DOHH2 (cell line): ENCODE measurements at regions not wholly inside any gene's neighbourhood (a gene's known extent, or its start where the extent isn't known, plus 50 kb on each side); places are given as distances from the start of the nearest gene placed in this dataset.

Experiments used
- H3F3A ChIP-seq: fragments of 200-600 bp; sonication (generic), shearing (Covaris generic); 2 replicates; pipeline ENCODE4 v1.6.0; 2016; ENCODE audit warnings: antibody characterized with exemption, mild to moderate bottlenecking; ENCODE audit not compliant: control insufficient read depth, insufficient read depth
- H3K27ac ChIP-seq: fragments of 200-600 bp; sonication (generic); 2 replicates; pipeline ENCODE4 v1.5.1; 2014; ENCODE audit warnings: low read depth, mild to moderate bottlenecking, low read length, moderate library complexity
- H3K27me3 ChIP-seq: fragments of 200-600 bp; sonication (generic); 2 replicates; pipeline ENCODE4 v1.6.1; 2014; ENCODE audit warnings: mild to moderate bottlenecking, low read length, mixed read lengths; ENCODE audit not compliant: control insufficient read depth
- H3K36me3 ChIP-seq: fragments of 200-600 bp; sonication (generic); 2 replicates; pipeline ENCODE4 v1.6.1; 2014; ENCODE audit warnings: mild to moderate bottlenecking, low read length, moderate library complexity, mixed read lengths; ENCODE audit not compliant: control insufficient read depth
- H3K4me1 ChIP-seq: fragments of 200-600 bp; sonication (generic); 2 replicates; pipeline ENCODE4 v1.6.1; 2014; ENCODE audit warnings: mild to moderate bottlenecking, low read length, mixed read lengths; ENCODE audit not compliant: control insufficient read depth
- H3K4me2 ChIP-seq: fragments of 200-600 bp; sonication (generic); 2 replicates; pipeline ENCODE4 v1.6.0; 2014; ENCODE audit warnings: mild to moderate bottlenecking, low read length, moderate library complexity
- H3K4me3 ChIP-seq: fragments of 200-600 bp; sonication (generic); 2 replicates; pipeline ENCODE4 v1.5.1; 2014; ENCODE audit warnings: mild to moderate bottlenecking, low read length, mixed read lengths
- H3K79me2 ChIP-seq: fragments of 200-600 bp; sonication (generic); 2 replicates; pipeline ENCODE4 v1.6.1; 2014; ENCODE audit warnings: mild to moderate bottlenecking, low read length, mixed read lengths; ENCODE audit not compliant: control insufficient read depth
- H3K9me2 ChIP-seq: fragments of 200-600 bp; sonication (generic); replicated peaks from 2 replicates; pipeline ENCODE4 v1.6.1; 2014; ENCODE audit warnings: mild to moderate bottlenecking, low read length, mixed read lengths; ENCODE audit not compliant: control insufficient read depth
- H3K9me3 ChIP-seq: fragments of 200-600 bp; sonication (generic); 2 replicates; pipeline ENCODE4 v1.6.1; 2014; ENCODE audit warnings: antibody characterized with exemption, low read length, mixed read lengths; ENCODE audit not compliant: control insufficient read depth, insufficient read depth
- H4K20me1 ChIP-seq: fragments of 200-600 bp; sonication (generic); 2 replicates; pipeline ENCODE4 v1.6.0; 2014; ENCODE audit warnings: low read depth, mild to moderate bottlenecking, antibody characterized with exemption, low read length, moderate library complexity; ENCODE audit not compliant: control insufficient read depth, insufficient read depth
- CTCF ChIP-seq: fragments of 200-600 bp; sonication (generic); IDR thresholded peaks from one replicate; pipeline ENCODE4 v1.5.1; 2014; ENCODE audit warnings: antibody characterized with exemption, mild to moderate bottlenecking, low read depth, low read length; ENCODE audit not compliant: poor library complexity, severe bottlenecking
- EZH2phosphoT487 ChIP-seq: fragments of 200-600 bp; sonication (generic); IDR thresholded peaks from 2 replicates; pipeline ENCODE4 v1.6.1; 2017; ENCODE audit warnings: borderline replicate concordance, mild to moderate bottlenecking, antibody characterized with exemption, low read length, moderate library complexity, mixed read lengths

- H3K79me2 ChIP-seq = no peaks in the 10 kb centered on the region
- H3K4me1 ChIP-seq = peaks cover 18% of the 10 kb centered on the region
- peaks cover 2% of the 10 kb centered on the region; the same call in 1 of the 2 replicates for H3F3A ChIP-seq
- no peak overlapping the region for H3K4me2 ChIP-seq
- H4K20me1 ChIP-seq = no peaks in the 10 kb centered on the region
- H3K4me3 ChIP-seq = no peak overlapping the region
- H3K9me3 ChIP-seq = no peaks in the 10 kb centered on the region
- H3K27me3 ChIP-seq = no peaks in the 10 kb centered on the region
- no peaks in the 10 kb centered on the region for H3K9me2 ChIP-seq
- H3K27ac ChIP-seq = no peak overlapping the region
- TF ChIP-seq CTCF (no peak), EZH2phosphoT487 (no peak)
- no peaks in the 10 kb centered on the region for H3K36me3 ChIP-seq
Observed at GRCh38 chr1:104761961-104762570, 1012.4 kb downstream of the AMY1C start.

GRCh38 chr1:104765085-104765484 is 1015.4 kb downstream of the AMY1C start:
- Histone ChIP-seq H3K36me3 (no peaks in the 10 kb centered on the region), H3K4me1 (peaks cover 11% of the 10 kb centered on the region), H3K9me3 (no peaks in the 10 kb centered on the region), H3K27me3 (no peaks in the 10 kb centered on the region), H3K9me2 (no peaks in the 10 kb centered on the region), H4K20me1 (no peaks in the 10 kb centered on the region), H3K4me2 (no peak overlapping the region), H3F3A (peaks cover 2% of the 10 kb centered on the region; the same call in 1 of the 2 replicates), H3K27ac (no peak overlapping the region), H3K4me3 (no peak overlapping the region), H3K79me2 (no peaks in the 10 kb centered on the region)
- TF ChIP-seq CTCF (no peak), EZH2phosphoT487 (no peak)

DNA sequence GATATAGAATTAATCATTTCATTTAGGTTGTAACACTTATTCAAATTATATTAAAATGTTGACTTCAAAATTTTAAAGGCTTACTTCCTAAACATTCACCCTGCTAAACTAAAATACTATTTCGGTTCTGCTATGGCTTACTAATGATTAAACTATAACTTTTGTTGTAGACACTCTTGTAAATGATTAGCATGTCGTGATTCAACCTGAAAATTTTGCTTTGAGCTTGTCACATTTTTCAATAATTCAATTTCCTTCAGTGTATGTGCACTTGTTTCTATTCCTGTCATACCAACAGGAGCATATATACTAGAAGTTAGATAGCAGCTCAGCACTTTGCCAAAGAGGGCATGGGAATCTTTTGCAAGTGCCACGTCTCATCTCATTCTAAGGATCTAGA is 1018.8 kb downstream of the AMY1C start:
- no peaks in the 10 kb centered on the region for H3K4me1 ChIP-seq
- no peaks in the 10 kb centered on the region for H3K79me2 ChIP-seq
- no peaks in the 10 kb centered on the region for H3K27me3 ChIP-seq
- no peaks in the 10 kb centered on the region for H3K9me3 ChIP-seq
- H4K20me1 ChIP-seq = no peaks in the 10 kb centered on the region
- H3K9me2 ChIP-seq = no peaks in the 10 kb centered on the region
- no peaks in the 10 kb centered on the region for H3K36me3 ChIP-seq
- no peaks in the 10 kb centered on the region for H3F3A ChIP-seq
- no peak overlapping the region for H3K4me2 ChIP-seq
- no peak overlapping the region for H3K4me3 ChIP-seq
- TF ChIP-seq EZH2phosphoT487 (no peak), CTCF (no peak)
- H3K27ac ChIP-seq = no peak overlapping the region
